ENCODE measurements at regions not wholly inside any gene's neighbourhood (a gene's known extent, or its start where the extent isn't known, plus 50 kb on each side); places are given as distances from the start of the nearest gene placed in this dataset.

DNA sequence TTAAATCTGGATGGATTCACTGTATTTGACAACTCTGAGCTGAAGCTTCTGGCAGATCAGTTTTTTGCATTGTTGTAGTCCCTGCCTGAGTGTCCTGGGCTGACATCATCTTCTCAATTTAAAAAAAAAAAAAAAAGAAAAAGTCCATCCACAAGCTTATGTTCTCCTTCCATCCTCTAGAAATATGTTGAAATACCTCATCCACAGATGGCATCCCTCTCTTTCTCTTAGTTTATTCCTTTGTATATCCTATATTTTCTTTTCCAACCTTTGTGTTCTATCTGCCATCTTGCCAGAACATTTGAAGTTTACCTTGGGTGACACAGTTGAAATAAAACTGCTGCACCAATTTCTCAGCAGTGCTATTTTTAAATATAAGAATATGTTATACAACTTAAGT, 184.4 kb upstream of the PKN2 start:
- Histone ChIP-seq H3K27me3 (replicated peaks in 1 of 7) (no peaks in the 10 kb centered on the region), H3K36me3 (no peaks in the 10 kb centered on the region), H3K27ac (no peak overlapping the region), H3K4me1 (no peaks in the 10 kb centered on the region), H3K9me3 (no peaks in the 10 kb centered on the region), H3K4me3 (no peak overlapping the region)
- TF ChIP-seq POLR2AphosphoS5 (IDR thresholded peaks at IDR 0.05) (no peak), POLR2A (IDR thresholded peaks at IDR 0.05) (no peak)
- TF ChIP-seq, protein P1, sequence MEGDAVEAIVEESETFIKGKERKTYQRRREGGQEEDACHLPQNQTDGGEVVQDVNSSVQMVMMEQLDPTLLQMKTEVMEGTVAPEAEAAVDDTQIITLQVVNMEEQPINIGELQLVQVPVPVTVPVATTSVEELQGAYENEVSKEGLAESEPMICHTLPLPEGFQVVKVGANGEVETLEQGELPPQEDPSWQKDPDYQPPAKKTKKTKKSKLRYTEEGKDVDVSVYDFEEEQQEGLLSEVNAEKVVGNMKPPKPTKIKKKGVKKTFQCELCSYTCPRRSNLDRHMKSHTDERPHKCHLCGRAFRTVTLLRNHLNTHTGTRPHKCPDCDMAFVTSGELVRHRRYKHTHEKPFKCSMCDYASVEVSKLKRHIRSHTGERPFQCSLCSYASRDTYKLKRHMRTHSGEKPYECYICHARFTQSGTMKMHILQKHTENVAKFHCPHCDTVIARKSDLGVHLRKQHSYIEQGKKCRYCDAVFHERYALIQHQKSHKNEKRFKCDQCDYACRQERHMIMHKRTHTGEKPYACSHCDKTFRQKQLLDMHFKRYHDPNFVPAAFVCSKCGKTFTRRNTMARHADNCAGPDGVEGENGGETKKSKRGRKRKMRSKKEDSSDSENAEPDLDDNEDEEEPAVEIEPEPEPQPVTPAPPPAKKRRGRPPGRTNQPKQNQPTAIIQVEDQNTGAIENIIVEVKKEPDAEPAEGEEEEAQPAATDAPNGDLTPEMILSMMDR (IDR thresholded peaks at IDR 0.05 in 8 of 11, conservative IDR thresholded peaks at IDR 0.05 in 3 of 11): no peak
- DNase-seq: no peak
- intact Hi-C loops (cut with DNase I; ENCODE audit: low total_unique reads): no loop called here

DNA sequence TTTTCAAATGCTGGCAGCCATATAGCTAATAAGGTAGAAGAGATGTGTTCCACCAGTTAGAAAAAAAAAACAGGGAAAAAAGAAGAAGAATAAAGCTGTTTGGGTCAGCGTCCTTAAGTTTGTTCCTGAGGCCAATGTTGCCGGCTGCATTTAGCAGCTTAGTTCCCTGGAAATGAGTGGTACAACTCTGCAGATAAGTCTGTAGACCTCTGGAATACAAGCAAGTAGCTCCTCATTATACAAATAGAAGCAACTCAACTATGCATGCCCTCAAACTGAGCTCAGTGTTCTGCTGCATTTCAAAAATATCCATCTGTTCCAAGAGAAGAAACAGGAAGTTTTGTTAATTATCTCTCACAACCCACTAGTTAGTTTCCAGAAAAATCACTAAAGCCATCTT, 181.2 kb upstream of the PKN2 start:
- intact Hi-C loops (cut with DNase I; ENCODE audit: low total_unique reads): no loop called here
- no peaks in the 10 kb centered on the region for H3K36me3 ChIP-seq
- WGBS, 5 donors: 91 to 97% (median 96%) methylated on average over 2 of the region's 2 CpGs
- TF ChIP-seq POLR2A (IDR thresholded peaks at IDR 0.05) (no peak), POLR2AphosphoS5 (IDR thresholded peaks at IDR 0.05) (no peak)
- TF ChIP-seq, protein P1 (IDR thresholded peaks at IDR 0.05 in 8 of 11, conservative IDR thresholded peaks at IDR 0.05 in 3 of 11): no peak
- no peak overlapping the region for H3K27ac ChIP-seq
- H3K9me3 ChIP-seq: no peaks in the 10 kb centered on the region
- H3K4me1 ChIP-seq: no peaks in the 10 kb centered on the region
- no peak for DNase-seq
- no peaks in the 10 kb centered on the region for H3K27me3 ChIP-seq (replicated peaks in 1 of 7)
- H3K4me3 ChIP-seq: no peak overlapping the region

DNA sequence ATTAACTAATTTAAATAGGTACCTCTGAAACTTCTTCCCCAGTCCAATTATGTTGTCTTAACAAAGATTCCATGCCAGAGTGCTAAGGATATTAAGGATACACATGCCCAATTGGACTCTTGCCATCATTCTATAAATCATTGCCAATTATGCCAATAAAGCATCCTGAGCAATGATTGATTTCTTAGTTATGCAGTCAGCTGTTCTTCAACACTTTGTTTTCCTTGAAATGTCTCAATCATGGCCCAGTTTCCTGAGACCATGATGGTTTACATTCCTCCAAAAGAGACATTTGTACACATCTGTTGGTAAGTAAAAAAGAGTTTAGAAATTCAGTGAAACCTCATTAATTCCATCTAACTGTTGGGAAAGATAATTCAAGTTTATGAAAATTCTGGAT, 180.4 kb upstream of the PKN2 start:
- intact Hi-C loops (cut with DNase I; ENCODE audit: low total_unique reads): no loop called here
- no peaks in the 10 kb centered on the region for H3K27me3 ChIP-seq (replicated peaks in 1 of 7)
- no peak for TF ChIP-seq POLR2A (IDR thresholded peaks at IDR 0.05)
- TF ChIP-seq, protein P1 (IDR thresholded peaks at IDR 0.05 in 8 of 11, conservative IDR thresholded peaks at IDR 0.05 in 3 of 11): no peak
- no peak for TF ChIP-seq POLR2AphosphoS5 (IDR thresholded peaks at IDR 0.05)
- H3K9me3 ChIP-seq: no peaks in the 10 kb centered on the region
- DNase-seq: no peak
- H3K27ac ChIP-seq: no peak overlapping the region
- no peaks in the 10 kb centered on the region for H3K36me3 ChIP-seq
- H3K4me3 ChIP-seq: no peak overlapping the region
- no peaks in the 10 kb centered on the region for H3K4me1 ChIP-seq

DNA sequence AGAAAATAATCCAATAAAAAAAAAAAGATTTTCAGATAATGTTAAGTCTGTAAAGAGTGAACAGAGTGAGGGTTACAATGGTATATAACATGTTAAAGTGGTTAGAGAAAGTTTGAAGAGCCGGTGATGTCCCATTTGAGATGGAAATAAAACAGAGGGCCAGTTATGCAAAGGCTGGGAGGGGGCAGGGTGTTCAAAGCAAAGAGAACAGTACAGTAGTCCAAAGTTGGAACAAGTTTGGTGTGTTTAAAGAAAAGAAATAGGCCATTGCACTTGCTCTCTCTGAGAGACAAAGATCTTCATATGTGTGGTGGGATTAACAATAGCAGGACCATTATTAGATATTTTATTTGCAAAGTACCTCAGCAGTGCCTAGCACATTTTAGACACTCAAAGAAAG, 179.5 kb upstream of the PKN2 start:
- H3K4me1 ChIP-seq: no peaks in the 10 kb centered on the region
- 82 to 98% (median 88%) methylated on average over 1 of the region's 1 CpG for WGBS, 5 donors
- no peak overlapping the region for H3K4me3 ChIP-seq
- DNase-seq: no peak
- no peaks in the 10 kb centered on the region for H3K36me3 ChIP-seq
- intact Hi-C loops (cut with DNase I; ENCODE audit: low total_unique reads): no loop called here
- TF ChIP-seq, protein P1 (IDR thresholded peaks at IDR 0.05 in 8 of 11, conservative IDR thresholded peaks at IDR 0.05 in 3 of 11): no peak
- TF ChIP-seq POLR2AphosphoS5 (IDR thresholded peaks at IDR 0.05) (no peak), POLR2A (IDR thresholded peaks at IDR 0.05) (no peak)
- no peaks in the 10 kb centered on the region for H3K9me3 ChIP-seq
- no peaks in the 10 kb centered on the region for H3K27me3 ChIP-seq (replicated peaks in 1 of 7)
- no peak overlapping the region for H3K27ac ChIP-seq
